Renal cortex interstitium (tissue), 11 donors: ENCODE measurements at regions not wholly inside any gene's neighbourhood (a gene's known extent, or its start where the extent isn't known, plus 50 kb on each side); places are given as distances from the start of the nearest gene placed in this dataset.
A peak's percentile ranks its signal among the peaks of the same experiment; 100 is the strongest.

Experiments used
- DNase-seq, 11 donors: peaks; one replicate each; pipeline ENCODE4 v3.0.0-alpha.2; 2013; ENCODE audit warnings: low read depth in 9 of 11, low spot score in 4 of 11; ENCODE audit errors: extremely low read depth in 1 of 11

- no peak for DNase-seq
Observed at GRCh38 chrX:98432413-98432812, 1548.7 kb downstream of the RPA4 start.

GRCh38 chrX:98448524-98448923 lies 1564.8 kb downstream of the RPA4 start:
- DNase-seq = no peak

GRCh38 chrX:98452456-98452855 lies 1568.7 kb downstream of the RPA4 start:
- no peak for DNase-seq

GRCh38 chrX:98459669-98460068 lies 1576.0 kb downstream of the RPA4 start:
- DNase-seq = no peak

GRCh38 chrX:98480606-98481005 lies 1596.9 kb downstream of the RPA4 start:
- no peak for DNase-seq

GRCh38 chrX:98481636-98482035 lies 1597.9 kb downstream of the RPA4 start:
- no peak for DNase-seq

- DNase-seq = no peak
Observed at GRCh38 chrX:98490670-98491069, 1607.0 kb downstream of the RPA4 start.

- no peak for DNase-seq
Observed at GRCh38 chrX:98501426-98501825, 1617.7 kb downstream of the RPA4 start.

- no peak for DNase-seq
Observed at GRCh38 chrX:98506907-98507306, 1623.2 kb downstream of the RPA4 start.

- DNase-seq = no peak
Observed at GRCh38 chrX:98514032-98514431, 1630.3 kb downstream of the RPA4 start.

GRCh38 chrX:98516120-98516519 lies 1632.4 kb downstream of the RPA4 start:
- DNase-seq = no peak

- no peak for DNase-seq
Observed at GRCh38 chrX:98523026-98523425, 1639.3 kb downstream of the RPA4 start.

GRCh38 chrX:98523521-98523920 lies 1639.8 kb downstream of the RPA4 start:
- DNase-seq = no peak

- no peak for DNase-seq
Observed at GRCh38 chrX:98548519-98548918, 1664.8 kb downstream of the RPA4 start.

GRCh38 chrX:98568795-98569194 lies 1685.1 kb downstream of the RPA4 start:
- no peak for DNase-seq

- no peak for DNase-seq
Observed at GRCh38 chrX:98605941-98606340, 1722.2 kb downstream of the RPA4 start.

- DNase-seq = peak in 1 of 11 donors; percentile 1
Observed at GRCh38 chrX:98607739-98608138, 1724.0 kb downstream of the RPA4 start.

GRCh38 chrX:98627645-98628044 lies 1743.9 kb downstream of the RPA4 start:
- no peak for DNase-seq

GRCh38 chrX:98637451-98637850 lies 1753.7 kb downstream of the RPA4 start:
- DNase-seq = no peak

- DNase-seq = no peak
Observed at GRCh38 chrX:98646351-98646750, 1762.6 kb downstream of the RPA4 start.

- DNase-seq = no peak
Observed at GRCh38 chrX:98654565-98654964, 1755.5 kb downstream of the PCDH19 start.
